GM21447 (cell line): ENCODE measurements at regions not wholly inside any gene's neighbourhood (a gene's known extent, or its start where the extent isn't known, plus 50 kb on each side); places are given as distances from the start of the nearest gene placed in this dataset.

Experiments used
- ATAC-seq: cut with Tn5 transposase; IDR thresholded peaks from one replicate; pipeline ENCODE4 v1.9.1; 2021; ENCODE audit not compliant: unreplicated experiment

DNA sequence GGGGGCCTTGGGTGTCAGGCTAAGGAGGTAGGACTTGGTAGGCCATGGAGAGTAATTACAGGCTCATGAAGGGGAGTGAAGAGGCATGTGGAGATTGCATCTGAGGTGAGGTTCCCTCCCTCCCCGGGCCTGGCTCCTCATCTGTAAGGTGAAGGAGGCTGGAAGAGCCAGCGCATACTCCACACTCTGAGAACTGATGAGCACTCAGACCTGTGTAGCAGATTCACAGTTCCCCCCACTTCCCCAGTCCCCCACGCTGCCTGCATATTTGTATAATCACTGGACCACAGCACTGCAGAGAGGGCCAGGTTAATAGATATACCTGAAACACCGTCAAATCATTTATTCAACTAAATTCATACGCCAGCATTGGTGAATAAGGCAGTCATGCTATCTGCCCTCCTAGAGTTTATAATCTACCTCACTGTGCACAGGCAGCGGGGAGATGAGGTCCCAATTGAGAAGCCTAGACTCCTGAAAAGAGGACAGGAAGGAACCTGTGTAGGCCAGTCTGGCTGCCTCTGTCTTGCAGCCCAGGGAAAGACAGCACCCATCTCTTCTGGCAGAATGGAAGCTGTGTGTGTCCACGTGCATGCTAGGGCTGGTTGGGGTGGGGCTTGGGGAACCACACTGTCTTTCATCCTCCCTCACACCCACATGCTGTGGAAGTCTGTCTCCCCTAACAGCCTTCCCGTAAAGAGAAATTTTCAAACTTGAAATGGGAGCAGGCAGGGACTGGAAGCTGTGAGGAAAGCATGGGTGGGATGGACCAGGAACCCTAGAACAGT is 110.6 kb upstream of the ATP1A1 start:
- no peak for ATAC-seq

DNA sequence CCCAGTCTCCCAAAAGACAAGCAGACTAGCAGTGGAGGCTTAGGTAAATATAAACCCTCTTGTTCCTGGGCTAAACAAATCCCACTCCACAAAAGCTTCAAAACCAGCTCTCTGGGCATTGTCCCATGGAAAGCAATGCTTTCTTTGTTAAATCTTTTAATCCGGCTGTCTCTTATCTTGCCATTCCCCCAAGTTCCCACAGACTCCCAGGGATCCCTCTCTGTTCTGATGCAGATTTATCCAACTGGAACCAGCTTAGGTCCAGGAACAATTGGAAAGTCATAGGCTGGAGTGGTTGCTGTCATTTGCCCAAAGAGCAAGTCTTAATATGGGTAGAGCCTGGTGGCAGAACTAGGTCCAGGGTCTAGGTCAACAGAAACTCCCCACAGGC is 110.1 kb upstream of the ATP1A1 start:
- ATAC-seq: no peak

DNA sequence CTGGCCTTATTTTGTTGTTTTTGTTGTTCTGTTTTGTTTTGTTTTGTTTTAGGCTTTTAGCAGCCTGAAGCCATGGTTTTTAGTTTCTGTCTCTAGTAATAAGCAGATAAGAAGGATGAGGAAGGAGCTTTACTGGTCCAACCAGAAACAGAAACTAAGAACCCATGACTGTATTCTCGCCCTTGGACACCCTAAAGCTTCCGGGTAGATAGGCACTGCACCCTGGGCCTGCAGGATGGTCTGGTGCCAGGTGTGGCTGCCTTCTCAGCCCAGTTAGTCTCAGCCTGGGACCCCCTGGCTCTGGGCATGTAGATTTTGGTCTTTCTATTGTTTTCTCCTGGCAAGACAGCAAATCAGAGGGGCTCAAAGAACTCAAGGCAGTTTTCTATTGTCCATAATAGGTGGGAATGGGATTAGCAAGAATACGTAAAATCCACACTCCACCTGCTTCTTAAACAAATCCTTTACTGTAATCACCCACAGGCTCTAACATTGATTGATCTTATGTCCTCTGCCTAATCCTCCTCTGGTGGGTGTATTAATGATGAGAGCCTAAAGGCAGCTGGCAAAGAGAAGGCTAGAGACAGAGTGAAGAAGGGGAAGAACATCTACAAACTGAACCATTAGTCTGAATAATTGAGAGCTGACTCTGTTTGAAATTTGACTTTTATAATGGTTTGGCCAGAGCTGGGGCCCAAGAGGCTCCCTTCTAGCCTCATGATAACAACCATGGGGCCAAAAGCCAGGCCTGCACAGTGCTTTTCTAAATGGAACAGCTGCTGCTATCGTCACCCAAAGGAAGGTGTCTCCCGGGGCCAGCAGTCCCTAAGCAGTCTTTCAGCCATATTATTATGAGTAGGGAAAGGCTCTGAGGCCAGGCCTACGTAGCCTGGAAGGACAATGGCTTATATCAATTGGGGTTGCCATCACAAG is 106.8 kb upstream of the ATP1A1 start:
- no peak for ATAC-seq

DNA sequence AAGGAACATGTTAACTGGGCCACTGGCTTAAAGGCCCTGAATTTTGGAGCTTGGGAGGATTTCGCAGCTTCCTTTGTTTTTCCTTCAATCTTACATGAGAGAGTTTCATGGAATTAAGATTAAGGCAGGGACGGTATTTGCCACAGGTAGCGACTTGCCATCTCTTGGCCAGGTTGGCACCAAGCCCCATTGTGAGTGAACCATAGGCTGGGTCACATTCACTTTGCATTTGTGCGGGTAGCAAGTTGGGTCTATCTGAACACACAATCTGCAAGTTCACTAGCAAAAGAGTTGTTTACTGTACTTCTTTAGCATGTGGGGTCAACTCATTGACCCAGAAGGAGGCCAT is 106.2 kb upstream of the ATP1A1 start:
- ATAC-seq: no peak

DNA sequence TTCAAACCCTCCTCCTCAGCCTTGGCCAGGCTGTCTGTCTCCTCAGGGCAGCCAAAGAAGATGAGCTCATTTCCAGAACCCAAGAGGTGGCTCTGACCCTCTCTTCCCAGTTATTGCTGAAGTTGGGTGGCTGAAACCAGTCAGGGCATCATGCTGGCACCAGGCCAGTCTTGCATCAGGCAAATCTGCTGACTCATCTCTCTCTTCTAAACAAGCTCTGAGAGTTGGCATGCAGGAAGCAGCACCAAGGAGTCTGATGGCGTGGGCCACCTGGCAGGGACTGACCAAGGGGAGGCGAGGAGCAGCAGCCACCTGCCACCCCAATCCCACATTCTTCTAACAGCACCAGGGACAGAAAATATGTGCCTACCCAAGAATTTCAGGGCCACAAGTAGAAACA is 104.8 kb upstream of the ATP1A1 start:
- ATAC-seq: no peak

DNA sequence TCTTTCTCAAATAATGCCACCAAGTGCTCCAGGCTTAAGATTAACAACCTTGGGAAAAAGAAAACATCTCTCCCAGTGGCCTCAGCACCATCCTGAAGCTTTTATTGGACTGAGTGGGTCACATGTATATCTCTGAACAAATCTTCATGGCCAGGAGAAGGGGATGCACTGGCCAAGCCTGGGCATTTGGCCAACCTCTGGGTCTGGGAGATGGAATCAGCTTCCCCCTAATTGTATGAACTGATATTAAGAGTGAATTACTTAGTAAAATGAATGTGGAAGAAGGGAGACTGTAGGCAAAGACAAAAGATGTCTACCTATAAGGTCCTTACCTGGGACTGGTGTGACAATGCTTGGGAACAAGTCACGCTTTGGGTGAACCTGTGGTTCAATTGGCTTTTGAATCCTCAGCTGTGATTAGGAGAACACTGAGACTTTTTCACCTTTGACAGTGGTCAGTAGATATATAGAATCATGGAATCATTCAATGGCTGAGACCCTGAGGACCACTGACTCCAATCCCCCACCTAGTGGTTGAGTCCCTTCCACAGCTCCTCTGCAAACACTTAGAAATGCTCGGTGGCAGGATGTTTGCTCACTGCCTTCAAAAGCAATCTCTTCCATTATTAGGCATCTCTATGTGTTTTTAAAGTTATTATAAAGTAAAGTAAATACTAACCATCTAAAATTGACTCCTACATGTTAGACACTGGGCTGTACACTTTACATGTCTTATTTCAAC is 102.6 kb upstream of the ATP1A1 start:
- ATAC-seq: no peak

DNA sequence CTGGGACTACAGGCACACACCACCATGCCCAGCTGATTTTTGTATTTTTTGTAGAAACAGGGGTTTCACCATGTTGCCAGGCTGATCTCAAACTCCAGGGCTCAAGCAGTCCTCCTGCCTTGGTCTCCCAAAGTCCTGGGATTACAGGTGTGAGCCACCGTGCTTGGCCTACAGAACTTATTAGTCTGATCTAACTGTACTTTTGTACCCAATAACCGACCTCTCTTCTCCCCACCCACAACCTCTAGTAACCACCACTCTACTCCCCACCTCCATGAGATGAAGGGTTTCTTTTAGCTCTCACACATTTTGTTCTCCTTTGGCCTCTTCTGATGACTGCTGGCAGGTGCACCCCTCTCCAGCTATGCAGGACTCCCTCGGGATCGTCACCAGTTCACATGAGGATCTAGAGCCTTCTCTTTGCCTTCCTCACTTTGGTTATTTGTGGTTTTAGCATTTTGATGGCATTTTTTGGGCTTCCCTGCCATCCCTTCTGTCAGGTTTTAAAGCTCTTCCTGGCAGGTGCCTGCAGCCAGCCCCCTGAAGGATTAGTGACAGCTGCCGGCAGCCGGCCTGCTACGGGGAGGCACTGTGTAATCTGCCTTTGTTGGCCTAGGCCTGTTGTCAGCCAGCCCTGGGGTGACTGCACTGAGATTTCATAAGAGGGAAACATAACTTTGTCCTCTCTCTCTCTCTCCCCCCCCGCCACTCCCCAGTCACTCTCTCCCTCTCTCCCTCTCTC is 99.8 kb upstream of the ATP1A1 start:
- ATAC-seq: no peak

DNA sequence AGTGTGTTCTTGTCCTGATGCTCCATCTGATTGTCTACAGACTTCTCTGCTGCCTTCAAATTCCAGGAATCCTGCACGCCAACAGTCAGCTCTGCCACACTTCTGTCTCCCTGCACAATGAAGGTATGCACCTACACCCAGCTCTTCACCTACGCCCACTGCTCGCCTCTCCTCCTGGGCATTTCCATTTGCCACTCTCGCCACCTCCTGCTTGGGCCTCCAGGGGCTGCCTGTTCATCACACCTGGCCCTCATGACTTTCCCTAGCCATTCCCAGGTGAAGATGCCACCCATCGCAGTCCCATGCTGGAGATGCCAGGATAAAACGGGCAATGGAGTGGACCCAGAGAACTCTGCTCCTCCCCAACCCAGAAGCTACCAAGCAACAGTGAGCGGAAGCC is 96.5 kb upstream of the ATP1A1 start:
- ATAC-seq: no peak

DNA sequence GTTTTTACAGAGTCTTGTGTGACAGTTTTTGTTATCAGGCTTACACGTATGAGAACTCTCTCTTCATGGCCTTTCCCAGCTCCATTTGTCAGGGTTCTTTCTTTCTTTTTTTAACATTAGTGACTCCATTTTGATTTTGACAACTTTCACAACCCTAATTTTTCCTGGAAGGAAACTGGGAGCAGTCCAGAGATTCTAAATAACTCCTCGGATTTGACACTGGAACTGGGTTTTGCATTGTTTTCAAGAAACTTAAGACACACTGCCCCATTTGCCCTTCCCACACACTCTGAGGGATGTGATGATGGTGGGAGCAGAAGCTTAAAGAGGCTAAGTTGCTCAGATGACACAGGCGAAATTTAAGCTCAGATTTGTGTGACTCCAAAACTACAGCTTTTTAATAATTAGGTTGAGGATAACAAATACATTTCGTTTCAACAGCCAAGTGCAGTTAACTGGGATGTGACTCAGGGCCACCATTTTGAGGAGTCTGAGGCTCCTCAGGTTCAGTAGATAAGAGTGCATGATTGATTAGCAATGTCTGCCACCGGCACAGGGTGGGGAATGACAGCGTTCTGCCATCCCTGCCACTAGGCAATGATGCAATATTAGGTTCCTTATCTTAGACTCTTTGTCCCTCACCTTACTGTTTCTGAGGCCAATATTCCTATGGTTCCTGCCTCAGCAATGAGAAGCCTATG is 95.1 kb upstream of the ATP1A1 start:
- no peak for ATAC-seq

DNA sequence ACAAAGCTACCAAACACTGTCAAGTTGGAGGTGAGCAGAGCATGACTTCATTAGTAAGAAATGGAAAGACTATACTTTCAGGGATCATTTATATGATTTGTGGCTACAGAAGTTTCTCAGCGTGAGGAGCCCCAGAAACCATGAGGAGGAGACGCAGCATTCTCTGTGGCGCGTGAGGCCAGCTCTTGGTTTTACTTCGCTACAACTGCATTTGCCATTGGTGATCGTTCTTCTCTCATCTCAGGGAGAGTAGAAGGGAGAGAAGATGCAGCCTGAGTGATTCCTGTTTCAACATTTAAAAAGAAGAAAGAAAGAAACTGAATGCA is 94.5 kb upstream of the ATP1A1 start:
- no peak for ATAC-seq

DNA sequence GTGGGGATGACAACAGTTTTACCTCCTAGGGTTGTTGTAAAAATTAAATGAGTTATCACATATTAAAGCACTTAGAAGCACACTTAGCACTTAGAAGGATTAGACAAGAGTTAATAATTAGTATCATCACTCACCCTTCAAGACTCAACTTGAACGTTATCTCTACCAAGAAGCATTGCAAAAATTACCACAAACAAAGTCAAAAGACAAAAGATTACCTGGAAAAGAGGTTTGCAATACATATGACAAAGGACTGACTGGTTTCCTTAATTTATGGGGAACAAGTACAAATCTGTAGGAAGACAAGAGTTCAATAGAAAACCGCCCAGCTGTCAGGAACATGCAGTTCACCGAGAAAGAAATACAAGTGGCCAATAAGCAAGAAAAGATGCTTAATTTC is 93.3 kb upstream of the ATP1A1 start:
- ATAC-seq: no peak

DNA sequence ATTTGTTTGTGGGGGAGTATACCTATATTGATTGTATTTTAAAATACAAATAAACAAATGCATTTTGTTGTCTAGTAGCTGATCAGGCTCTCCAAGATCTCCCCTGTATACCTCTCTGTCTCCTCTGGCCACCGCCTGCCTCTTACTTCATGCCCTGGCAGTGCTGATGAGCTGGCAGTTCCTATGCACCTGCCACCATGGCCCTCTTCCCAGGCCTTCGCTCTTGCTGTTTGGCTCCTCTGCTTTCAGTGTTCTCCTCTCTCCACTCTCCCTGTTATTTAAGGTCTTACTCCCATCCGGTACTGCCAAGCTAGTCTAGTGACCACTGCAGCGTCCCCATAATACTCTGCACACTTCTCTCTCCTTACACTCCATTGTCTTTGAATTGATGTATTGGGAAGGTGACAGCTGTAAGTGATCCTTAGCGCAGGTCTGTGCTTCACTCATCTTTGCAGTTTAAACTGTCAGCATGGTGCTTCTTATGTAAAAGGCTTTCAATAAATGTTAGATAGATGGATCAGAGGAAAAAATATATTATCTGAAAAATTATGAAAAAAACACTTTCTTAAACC is 88.1 kb upstream of the ATP1A1 start:
- no peak for ATAC-seq

DNA sequence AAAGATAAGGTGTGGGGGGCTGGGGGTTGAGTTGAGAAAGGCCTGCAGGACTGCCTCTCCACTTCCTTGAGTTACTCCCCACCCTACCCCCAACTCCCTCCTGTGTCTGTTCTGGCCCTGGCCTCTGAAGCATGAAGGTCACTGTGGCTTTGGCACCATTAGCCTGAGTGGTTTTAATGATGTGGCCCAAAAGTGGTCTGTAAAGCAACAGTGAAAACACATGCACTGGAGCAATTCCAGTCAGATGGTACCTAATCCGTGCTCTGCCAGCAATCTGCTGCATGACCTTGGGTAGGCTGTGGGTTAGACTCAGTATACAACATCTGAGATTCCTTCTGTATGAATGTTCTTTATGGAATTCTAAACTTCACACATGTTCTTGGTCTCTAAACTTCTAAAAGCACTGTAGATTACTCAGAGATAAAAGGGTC is 86.5 kb upstream of the ATP1A1 start:
- ATAC-seq: no peak

DNA sequence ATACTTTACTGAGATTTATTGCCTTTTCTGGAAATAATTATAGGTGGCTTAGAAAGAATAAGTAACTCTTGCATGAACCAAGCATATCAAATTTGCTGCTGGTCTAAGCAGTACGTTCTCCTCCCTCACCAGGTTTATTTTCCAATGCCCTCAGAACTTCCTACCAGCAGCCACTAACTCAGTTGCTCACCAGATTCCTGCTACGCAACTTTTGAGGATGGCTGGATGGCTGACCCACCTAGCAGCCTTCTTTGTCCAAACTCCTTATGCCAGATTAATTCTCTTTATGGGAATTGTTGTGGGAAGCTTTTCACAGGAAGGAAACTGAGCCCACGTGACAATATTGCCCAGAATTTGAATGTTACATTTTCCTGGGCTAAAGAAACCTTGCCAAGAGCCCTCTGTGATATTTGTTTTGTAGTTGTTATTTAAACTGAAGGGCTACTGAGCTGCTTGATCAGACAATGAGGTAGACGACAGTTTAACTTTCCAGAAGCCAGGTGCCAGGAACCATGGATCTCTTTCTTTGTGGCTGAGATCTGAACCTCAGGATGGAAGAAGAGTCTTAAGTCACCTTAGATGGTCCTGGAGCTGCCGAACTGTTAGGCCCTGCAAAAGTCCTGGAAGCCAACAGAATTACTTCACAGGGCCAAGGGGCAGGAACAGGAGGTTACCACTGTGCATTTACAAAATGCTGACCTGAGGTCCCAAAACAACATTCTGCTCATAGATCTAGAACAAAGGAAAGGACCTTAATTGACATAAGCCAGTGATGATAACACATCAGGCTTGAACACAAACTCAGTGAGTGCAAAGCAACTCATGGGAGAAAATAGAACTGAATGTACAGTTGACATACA is 85.5 kb upstream of the ATP1A1 start:
- no peak for ATAC-seq

DNA sequence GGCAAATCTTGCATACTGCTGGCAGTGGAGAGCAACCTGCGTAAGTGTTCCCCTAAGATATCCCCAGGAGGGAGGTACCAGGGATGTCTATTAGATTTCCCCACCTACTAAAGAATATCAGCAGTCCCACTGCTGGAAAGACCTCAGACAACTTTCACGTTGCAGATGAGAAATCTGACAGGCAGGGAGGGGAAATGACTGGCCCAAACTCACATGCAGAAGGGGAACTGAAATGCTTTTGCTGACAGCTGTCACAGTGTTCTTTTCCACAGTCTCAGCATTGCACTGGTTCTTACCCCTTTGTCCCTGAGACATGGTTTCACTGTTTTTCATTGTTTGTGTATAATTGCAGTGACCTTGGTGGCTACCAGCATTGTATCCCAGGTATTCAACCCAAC is 84.8 kb upstream of the ATP1A1 start:
- ATAC-seq: peak; percentile 94

DNA sequence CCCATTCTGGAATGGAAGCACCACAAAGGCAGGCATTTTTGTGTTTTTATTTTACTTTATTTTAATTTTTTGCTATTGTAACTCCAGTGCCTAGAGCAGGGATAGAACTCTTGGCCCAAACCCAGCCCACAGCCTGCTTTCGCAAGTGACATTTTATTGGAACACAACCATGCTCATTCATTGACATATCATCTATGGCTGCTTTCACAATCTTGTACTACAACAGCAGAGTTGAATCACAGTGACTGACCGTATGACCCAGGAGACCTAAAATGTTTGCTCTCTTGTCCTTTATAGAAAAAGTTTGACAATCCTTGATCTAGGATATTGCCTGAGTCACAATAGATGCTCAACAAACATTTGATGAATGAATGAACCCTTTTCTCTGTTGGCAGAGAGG is 83.9 kb upstream of the ATP1A1 start:
- no peak for ATAC-seq

DNA sequence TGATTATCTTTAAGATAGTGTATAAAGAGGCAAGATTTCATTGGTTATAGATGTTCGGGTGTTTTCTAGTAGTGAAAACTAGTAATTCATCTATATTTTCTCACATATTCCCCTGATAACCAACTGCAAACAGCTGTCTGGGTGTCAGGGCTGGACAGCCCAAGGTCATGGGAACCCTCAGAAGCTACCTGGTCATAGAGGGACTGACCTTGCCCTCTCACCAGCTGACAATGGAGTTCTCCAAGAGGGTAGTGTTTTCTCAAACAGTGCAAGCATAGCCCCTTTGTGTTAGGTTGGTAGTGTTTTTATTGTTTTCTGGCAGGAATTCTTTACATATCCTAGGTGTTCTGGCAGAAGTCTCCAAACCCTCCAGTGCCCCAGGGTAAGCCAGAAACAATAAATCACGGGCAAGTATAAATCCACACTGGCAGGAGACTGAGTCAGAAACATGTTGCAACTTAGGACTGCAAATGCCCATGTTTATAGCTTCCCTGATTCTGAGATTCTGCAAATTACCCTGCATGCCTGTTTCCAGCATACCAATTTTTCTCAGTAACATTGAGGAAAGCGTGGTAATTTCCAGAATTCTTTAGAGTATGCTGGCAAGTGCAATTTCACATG is 82.8 kb upstream of the ATP1A1 start:
- no peak for ATAC-seq

DNA sequence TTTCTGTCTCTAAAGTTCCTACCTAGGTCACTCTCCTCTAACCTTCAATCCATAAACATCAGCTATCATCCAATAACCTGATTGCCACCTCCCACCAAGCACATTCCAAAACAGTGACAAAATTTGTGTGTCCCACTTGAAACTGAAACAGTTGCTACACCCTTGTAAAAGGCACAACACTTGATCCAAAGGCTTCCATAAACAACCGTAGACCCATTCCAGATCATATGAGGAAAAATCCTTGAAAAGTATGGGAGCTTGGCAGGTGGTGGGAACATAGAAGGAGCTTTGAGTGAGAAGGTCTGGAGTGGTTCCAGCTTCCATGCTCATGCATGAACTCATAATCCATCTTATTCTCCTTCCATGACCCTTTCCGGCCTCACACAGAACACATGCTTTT is 82.0 kb upstream of the ATP1A1 start:
- ATAC-seq: no peak
